Peyer's patch (tissue), 4 donors: ENCODE measurements at regions not wholly inside any gene's neighbourhood (a gene's known extent, or its start where the extent isn't known, plus 50 kb on each side); places are given as distances from the start of the nearest gene placed in this dataset.

ENCODE experiments used
- DNase-seq, 3 donors: peaks; one replicate each; pipeline ENCODE4 v3.0.0-alpha.2; 2017 to 2019
- H3K27ac ChIP-seq, 4 donors: fragments of 200-600 bp; sonication (generic); one replicate each; pipeline ENCODE4 v1.5.1; 2016 to 2019
- H3K27me3 ChIP-seq, 2 donors: fragments of 200-600 bp; sonication (generic); one replicate each; pipeline ENCODE4 v1.5.1; 2019
- H3K36me3 ChIP-seq, 3 donors: fragments of 200-600 bp; sonication (generic); one replicate each; pipeline ENCODE4 v1.5.1; 2016 to 2019
- H3K4me1 ChIP-seq, 4 donors: fragments of 200-600 bp; sonication (generic); one replicate each; pipeline ENCODE4 v1.5.1; 2016 to 2019
- H3K4me3 ChIP-seq, 4 donors: fragments of 200-600 bp; sonication (generic); 1 replicate in 3 of 4; 2 replicates in 1 of 4; pipeline ENCODE4 v1.5.1; 2016 to 2019; ENCODE audit warnings: mild to moderate bottlenecking in 1 of 4
- H3K9me3 ChIP-seq, 4 donors: fragments of 200-600 bp; sonication (generic); one replicate each; pipeline ENCODE4 v1.5.1; 2016 to 2019; ENCODE audit warnings: mild to moderate bottlenecking in 1 of 4
- CTCF ChIP-seq, 6 experiments: fragments of 450-650 bp in 4 of 6; fragments of 200-600 bp in 2 of 6; sonication (generic) in 1 of 6; IDR thresholded peaks; one replicate each; pipeline ENCODE4 v1.5.1; 2017 to 2019; ENCODE audit warnings: antibody characterized with exemption in 6 of 6, mild to moderate bottlenecking in 3 of 6, moderate library complexity in 1 of 6
- POLR2A ChIP-seq, 2 donors: fragments of 450-650 bp; IDR thresholded peaks; one replicate each; pipeline ENCODE4 v1.5.1; 2017; ENCODE audit warnings: antibody characterized with exemption in 2 of 2, mild to moderate bottlenecking in 2 of 2, moderate library complexity in 2 of 2

- Histone ChIP-seq H3K9me3 (no peaks in the 10 kb centered on the region), H3K27me3 (no peaks in the 10 kb centered on the region), H3K27ac (no peak overlapping the region), H3K4me1 (peaks cover 0 to 34% (median 3%) of the 10 kb centered on the region in 4 donors), H3K4me3 (no peak overlapping the region), H3K36me3 (no peaks in the 10 kb centered on the region)
- no peak for DNase-seq
- TF ChIP-seq POLR2A (IDR thresholded peaks at IDR 0.05) = no peak
- no peak for TF ChIP-seq CTCF (IDR thresholded peaks at IDR 0.05)
Measured at GRCh38 chr13:29921542-29921941, 71.1 kb upstream of the UBL3 start.

DNA sequence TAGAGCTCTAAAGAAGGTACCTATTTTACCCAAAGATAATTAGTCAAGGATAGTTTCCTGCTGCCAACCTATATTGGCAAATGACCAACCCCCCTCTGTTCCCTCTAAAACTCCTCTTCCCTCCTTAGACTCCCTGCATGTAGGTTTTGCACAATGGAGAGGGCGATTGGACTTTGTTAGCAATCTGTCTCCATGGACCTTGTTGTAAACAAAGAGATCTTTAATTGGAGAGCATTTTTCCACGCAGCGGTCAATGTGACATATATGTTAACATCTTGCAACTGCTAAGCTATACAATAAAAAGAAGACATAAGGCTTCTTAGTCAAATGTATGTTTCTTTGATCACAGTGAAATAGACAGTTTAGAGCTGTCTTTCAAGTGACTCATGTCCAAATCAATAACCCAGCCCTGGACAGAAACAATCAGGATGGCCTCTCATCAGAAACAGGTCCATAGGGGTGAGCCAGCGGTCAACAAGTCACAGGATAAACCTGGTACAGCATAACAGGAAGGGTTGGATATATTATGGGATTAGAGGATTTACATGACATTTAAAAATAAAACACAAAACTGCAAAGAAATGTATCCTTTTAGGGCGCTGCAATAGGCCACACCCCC lies 69.7 kb upstream of the UBL3 start:
- Histone ChIP-seq H3K27ac (no peak overlapping the region), H3K4me3 (no peak overlapping the region), H3K9me3 (no peaks in the 10 kb centered on the region), H3K4me1 (peaks cover 0 to 30% (median 3%) of the 10 kb centered on the region in 4 donors), H3K36me3 (no peaks in the 10 kb centered on the region), H3K27me3 (no peaks in the 10 kb centered on the region)
- no peak for DNase-seq
- TF ChIP-seq POLR2A (IDR thresholded peaks at IDR 0.05) (no peak), CTCF (IDR thresholded peaks at IDR 0.05) (no peak)

DNA sequence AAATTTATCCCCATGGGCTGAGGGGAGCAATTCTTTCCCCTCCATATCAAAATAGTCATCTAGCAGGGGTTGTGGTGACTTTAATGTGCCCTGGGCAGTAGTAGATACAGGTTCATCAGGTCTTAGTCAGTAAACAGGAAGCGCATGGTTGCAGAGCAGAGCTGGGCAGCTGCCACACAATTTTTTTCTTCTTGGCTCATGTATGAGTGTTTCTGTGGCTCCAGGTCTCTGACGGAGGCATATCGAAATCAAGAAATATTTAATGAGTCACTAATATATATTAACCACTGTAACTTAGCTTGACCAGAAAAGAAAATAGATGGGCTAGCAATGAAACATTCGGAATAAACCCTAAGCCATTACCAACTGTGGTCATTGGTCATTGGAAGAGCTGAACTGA lies 68.4 kb upstream of the UBL3 start:
- H3K27ac ChIP-seq = no peak overlapping the region
- H3K9me3 ChIP-seq = no peaks in the 10 kb centered on the region
- H3K27me3 ChIP-seq = no peaks in the 10 kb centered on the region
- TF ChIP-seq CTCF (IDR thresholded peaks at IDR 0.05) (no peak), POLR2A (IDR thresholded peaks at IDR 0.05) (no peak)
- H3K4me1 ChIP-seq = peaks cover 0 to 17% (median 3%) of the 10 kb centered on the region in 4 donors
- H3K4me3 ChIP-seq = no peak overlapping the region
- H3K36me3 ChIP-seq = no peaks in the 10 kb centered on the region
- no peak for DNase-seq

- Histone ChIP-seq H3K9me3 (no peaks in the 10 kb centered on the region), H3K27me3 (no peaks in the 10 kb centered on the region), H3K4me1 (peaks cover 0 to 6% (median 0%) of the 10 kb centered on the region in 4 donors), H3K4me3 (no peak overlapping the region), H3K36me3 (no peaks in the 10 kb centered on the region), H3K27ac (no peak overlapping the region)
- DNase-seq = no peak
- TF ChIP-seq CTCF (IDR thresholded peaks at IDR 0.05) = no peak
Measured at GRCh38 chr13:29917650-29918049, 67.2 kb upstream of the UBL3 start.

DNA sequence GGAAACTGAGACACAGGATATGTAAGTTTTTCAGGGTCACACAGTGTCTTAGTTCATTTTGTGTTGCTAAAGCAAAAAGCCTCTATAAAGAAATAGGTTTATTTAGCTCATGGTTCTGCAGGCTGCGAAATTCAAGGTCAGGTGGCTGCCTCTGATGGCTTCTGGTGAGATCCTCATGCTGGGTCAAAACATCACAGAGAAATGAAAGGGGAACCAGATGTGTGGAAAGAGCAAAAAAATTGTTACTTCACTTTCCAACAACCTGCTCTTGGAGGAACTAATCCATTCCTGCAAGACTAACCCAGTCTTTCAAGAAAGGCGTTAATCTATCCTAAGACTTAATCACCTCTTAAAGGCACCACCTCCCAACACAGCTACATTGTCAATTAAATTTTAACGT lies 64.2 kb upstream of the UBL3 start:
- H3K4me3 ChIP-seq = no peak overlapping the region
- TF ChIP-seq CTCF (IDR thresholded peaks at IDR 0.05) (no peak), POLR2A (IDR thresholded peaks at IDR 0.05) (no peak)
- no peaks in the 10 kb centered on the region for H3K27me3 ChIP-seq
- H3K9me3 ChIP-seq = no peaks in the 10 kb centered on the region
- no peaks in the 10 kb centered on the region for H3K4me1 ChIP-seq
- no peak for DNase-seq
- H3K27ac ChIP-seq = no peak overlapping the region
- no peaks in the 10 kb centered on the region for H3K36me3 ChIP-seq
